GM12875 (cell line): ENCODE measurements at regions not wholly inside any gene's neighbourhood (a gene's known extent, or its start where the extent isn't known, plus 50 kb on each side); places are given as distances from the start of the nearest gene placed in this dataset.

ENCODE experiments used
- H3K4me3 ChIP-seq: one replicate; pipeline ENCODE4 v1.5.1; 2011; ENCODE audit warnings: low read depth, low read length, control low read depth
- TF ChIP-seq, protein P1 (sequence below): IDR thresholded peaks from 2 replicates; pipeline ENCODE4 v1.5.1; 2011; ENCODE audit warnings: low read depth, mild to moderate bottlenecking, control low read depth, inconsistent platforms, low read length, moderate library complexity, borderline replicate concordance; ENCODE audit not compliant: insufficient read depth

DNA sequence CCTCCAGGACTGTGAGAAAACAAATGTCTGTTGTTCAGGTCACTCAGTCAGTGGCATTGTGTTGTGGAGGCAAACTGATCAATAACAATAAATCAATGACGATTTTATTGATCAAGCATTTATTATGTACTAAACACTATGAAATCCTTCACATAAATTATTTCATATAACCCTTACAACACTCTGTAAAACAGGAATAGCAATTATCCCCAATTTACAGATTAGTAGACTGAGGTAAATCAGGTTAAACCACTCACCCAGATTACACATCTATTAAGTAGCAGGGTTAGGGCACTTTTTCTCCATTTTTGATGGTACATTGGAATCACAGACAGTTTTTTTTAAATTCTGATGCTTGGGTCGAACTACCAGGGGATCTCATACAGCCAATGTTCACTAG is 372.8 kb upstream of the MAF start:
- H3K4me3 ChIP-seq, result no peak overlapping the region
- TF ChIP-seq, protein P1, sequence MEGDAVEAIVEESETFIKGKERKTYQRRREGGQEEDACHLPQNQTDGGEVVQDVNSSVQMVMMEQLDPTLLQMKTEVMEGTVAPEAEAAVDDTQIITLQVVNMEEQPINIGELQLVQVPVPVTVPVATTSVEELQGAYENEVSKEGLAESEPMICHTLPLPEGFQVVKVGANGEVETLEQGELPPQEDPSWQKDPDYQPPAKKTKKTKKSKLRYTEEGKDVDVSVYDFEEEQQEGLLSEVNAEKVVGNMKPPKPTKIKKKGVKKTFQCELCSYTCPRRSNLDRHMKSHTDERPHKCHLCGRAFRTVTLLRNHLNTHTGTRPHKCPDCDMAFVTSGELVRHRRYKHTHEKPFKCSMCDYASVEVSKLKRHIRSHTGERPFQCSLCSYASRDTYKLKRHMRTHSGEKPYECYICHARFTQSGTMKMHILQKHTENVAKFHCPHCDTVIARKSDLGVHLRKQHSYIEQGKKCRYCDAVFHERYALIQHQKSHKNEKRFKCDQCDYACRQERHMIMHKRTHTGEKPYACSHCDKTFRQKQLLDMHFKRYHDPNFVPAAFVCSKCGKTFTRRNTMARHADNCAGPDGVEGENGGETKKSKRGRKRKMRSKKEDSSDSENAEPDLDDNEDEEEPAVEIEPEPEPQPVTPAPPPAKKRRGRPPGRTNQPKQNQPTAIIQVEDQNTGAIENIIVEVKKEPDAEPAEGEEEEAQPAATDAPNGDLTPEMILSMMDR, result no peak

DNA sequence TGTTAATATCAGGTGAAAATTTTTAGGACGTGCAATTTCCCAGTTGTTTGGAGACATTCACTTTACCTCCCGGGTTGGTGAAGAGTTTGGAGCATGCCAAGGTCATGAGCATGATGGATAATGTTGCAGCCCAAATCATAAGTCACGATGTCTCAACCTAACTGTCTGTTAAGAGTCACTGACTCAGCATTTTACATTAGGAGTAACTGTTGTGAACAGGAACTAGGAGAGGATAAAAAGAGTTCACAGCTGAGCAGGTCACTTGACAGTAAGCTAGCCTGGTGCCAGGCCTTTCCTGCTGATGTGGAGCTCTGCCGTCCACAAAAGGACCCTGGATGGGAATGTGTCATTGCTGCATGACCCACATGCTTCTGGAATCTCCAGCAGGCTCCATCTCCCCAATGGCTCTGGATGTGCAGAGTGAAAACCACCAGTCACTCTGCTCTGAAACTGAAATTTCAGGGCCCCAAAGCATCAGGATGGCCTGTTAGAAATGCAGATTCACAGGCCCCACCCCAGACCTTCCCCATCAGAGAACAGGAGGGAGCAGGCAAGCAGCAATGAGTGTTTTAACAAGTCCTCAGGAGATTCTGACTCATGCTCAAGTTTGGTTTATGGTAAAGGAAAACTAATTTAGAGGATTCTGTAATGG is 371.6 kb upstream of the MAF start:
- H3K4me3 ChIP-seq, result no peak overlapping the region
- TF ChIP-seq, protein P1, result no peak

DNA sequence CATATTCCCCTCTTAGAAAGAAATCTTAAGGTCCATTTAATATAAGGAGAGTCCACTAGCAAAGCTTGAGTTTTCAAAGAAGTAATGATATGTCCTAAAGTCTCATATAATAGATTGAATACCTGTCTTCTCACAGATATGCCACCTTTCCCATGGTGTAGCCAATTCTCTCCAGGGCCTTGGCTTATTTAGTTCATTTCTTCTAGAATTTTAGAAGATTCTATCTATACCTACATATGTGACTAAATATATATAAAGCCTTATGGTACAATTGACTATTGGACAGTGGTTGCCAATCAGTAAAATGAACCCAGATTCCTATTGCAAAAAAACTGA is 370.7 kb upstream of the MAF start:
- TF ChIP-seq, protein P1, result no peak

DNA sequence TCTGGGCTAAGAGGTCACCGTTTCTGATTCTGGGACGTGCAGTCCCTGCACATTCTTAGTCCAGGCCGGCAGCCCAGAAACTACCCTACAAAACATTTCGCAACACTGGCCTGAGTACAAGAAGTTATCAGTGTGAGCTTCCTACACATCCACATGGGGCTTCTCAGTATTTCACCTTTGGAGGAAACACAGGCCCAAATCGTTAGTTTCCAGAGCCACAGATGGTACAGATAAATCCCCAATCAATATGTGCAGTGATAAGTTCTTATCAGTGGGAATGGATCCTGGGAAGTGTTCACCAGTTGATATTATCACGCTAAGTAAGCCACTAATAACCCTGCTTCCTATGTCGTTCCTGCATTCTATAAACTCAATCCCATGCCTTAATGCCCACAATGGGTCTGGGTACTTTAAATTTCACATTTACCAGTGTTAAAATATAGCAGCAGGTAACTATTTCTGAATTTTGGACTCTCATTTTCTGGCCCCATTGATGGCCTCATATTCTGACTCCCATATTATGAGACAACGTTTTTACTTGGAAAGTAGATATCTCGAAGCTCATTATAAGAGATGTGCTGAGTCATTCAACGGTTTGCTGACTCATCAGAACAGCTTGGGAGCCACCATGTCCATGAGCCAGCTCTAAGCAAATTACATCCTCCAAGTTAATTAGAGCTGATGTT is 370.2 kb upstream of the MAF start:
- H3K4me3 ChIP-seq, result no peak overlapping the region
- TF ChIP-seq, protein P1, result no peak

More for the DNA sequence above, 370.7 kb upstream of the MAF start:
- no peak overlapping the region for H3K4me3 ChIP-seq

DNA sequence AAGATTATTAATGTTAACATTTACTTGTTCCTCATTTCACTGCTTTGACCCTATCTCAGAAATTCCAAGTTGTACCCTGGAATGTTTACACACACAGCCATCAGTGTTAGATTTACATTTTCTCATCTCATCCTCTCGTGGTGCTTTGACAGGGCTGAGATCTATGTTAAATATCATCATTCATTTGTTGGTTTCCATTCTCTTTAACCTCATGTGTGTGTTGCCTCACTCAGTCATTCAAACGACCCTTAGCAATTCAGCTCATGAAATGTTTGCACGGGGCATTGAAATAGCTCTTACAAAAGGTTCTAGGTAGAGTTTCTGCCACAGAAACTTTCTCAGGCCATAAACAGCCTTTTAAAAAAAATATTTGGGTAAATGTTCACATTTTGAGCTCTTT is 369.6 kb upstream of the MAF start:
- H3K4me3 ChIP-seq, result no peak overlapping the region
- TF ChIP-seq, protein P1, result no peak

DNA sequence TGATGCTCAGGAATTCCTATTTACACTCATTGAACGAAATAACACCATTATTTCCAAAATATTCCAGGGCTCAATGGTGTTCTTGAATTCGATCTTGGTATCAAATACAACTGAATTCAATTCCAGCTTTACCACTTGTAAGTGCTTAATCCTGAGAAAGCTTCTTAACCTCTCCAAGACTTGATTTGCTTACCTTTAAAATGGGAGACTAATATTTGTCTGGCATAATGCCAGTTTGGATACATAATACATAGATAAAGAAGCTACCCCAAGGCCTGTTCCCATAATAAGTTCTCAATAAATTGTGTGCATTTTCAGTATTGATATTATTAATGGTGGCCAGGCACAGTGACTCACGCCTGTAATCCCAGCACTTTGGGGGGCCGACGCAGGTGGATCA is 368.9 kb upstream of the MAF start:
- H3K4me3 ChIP-seq, result no peak overlapping the region
- TF ChIP-seq, protein P1, result no peak

DNA sequence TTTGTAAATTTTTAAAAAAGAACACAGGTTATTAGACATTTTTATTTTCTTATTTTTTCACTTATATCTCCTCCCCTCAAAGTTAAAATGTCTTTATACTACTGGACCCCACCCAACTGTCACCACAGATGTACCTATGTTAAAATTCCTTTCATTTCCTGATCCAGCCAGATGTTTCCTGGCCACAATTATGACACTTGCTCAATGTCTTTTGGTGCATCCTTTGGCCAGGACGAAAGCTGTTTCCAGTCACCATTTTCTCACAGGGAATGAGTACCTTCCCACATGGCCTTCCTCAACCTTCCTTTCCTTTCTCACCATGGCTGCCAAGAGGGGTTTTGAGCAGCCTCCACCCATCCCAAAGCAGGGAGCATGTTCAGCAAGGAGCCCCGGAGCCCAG is 365.7 kb upstream of the MAF start:
- H3K4me3 ChIP-seq, result no peak overlapping the region
- TF ChIP-seq, protein P1, result no peak
